Endothelial cell of umbilical vein (primary cell): ENCODE measurements at regions not wholly inside any gene's neighbourhood (a gene's known extent, or its start where the extent isn't known, plus 50 kb on each side); places are given as distances from the start of the nearest gene placed in this dataset.

Experiments
- BruUV-seq: library from RNA; stranded (reverse); fragments of 400-500 nt; replicated peaks from 2 replicates; lab custom pipeline; 2021; lab: Mats Ljungman, UMichigan
- CTCF ChIA-PET: fragments of 300-600, 350-600 bp; sonication (Branson Sonifier 250); formaldehyde crosslinking; loops from one replicate; lab custom pipeline; 2021; ENCODE audit warnings: antibody characterized with exemption, inconsistent platforms; lab: Charles Lee
- POLR2A ChIA-PET: fragments of 300-600, 350-600 bp; sonication (Branson Sonifier 250); formaldehyde crosslinking; loops from one replicate; lab custom pipeline; 2021; ENCODE audit warnings: antibody characterized with exemption, inconsistent platforms; lab: Charles Lee
- DNase-seq: peaks from one replicate; pipeline ENCODE4 v3.0.0-alpha.2; 2011; ENCODE audit warnings: low read depth, low spot score
- FAIRE-seq: peaks from 2 replicates; lab custom pipeline; 2011; peaks lifted over from hg19 to GRCh38; lab: Jason Lieb, UNC
- H2AFZ ChIP-seq: 2 replicates; pipeline ENCODE4 v1.6.0; 2012; ENCODE audit warnings: low read depth, low read length, control low read depth, inconsistent platforms
- H3K27ac ChIP-seq: 2 replicates; pipeline ENCODE4 v1.5.1; 2011; ENCODE audit warnings: low read depth, mild to moderate bottlenecking, control low read depth, low read length, moderate library complexity; ENCODE audit not compliant: insufficient read depth
- H3K27me3 ChIP-seq, 2 experiments: 2 replicates each; pipeline versions ENCODE4 v1.6.0 to v1.6.1; 2011; ENCODE audit warnings: low read length in 2 of 2, mixed read lengths in 1 of 2; ENCODE audit not compliant: control insufficient read depth in 2 of 2, insufficient read depth in 2 of 2
- H3K36me3 ChIP-seq, 2 experiments: 2 replicates in 1 of 2; 3 replicates in 1 of 2; pipeline ENCODE4 v1.5.1; 2011; ENCODE audit warnings: low read length in 2 of 2, mild to moderate bottlenecking in 1 of 2, moderate library complexity in 1 of 2; ENCODE audit not compliant: control insufficient read depth in 2 of 2, insufficient read depth in 2 of 2; ENCODE audit errors: extremely low read depth in 1 of 2
- H3K4me1 ChIP-seq: 3 replicates; pipeline ENCODE4 v1.5.1; 2011; ENCODE audit warnings: mild to moderate bottlenecking, low read length; ENCODE audit not compliant: control insufficient read depth, insufficient read depth; ENCODE audit errors: extremely low read depth
- H3K4me2 ChIP-seq: 2 replicates; pipeline ENCODE4 v1.6.1; 2011; ENCODE audit warnings: low read length, control low read depth, mixed read lengths; ENCODE audit not compliant: insufficient read depth
- H3K4me3 ChIP-seq, 3 experiments: fragments of 200-600 bp in 1 of 3; sonication (generic), shearing (Covaris generic) in 1 of 3; replicated peaks in 1 of 3; 2 replicates each; pipeline ENCODE4 v1.5.1; 2011 to 2016; ENCODE audit warnings: control low read depth in 3 of 3, low read length in 3 of 3, mild to moderate bottlenecking in 2 of 3, inconsistent platforms in 1 of 3, low read depth in 1 of 3, moderate library complexity in 1 of 3; ENCODE audit not compliant: insufficient read depth in 1 of 3
- H3K79me2 ChIP-seq: 2 replicates; pipeline ENCODE4 v1.6.0; 2012; ENCODE audit warnings: low read length, inconsistent platforms; ENCODE audit not compliant: control insufficient read depth, insufficient read depth
- H3K9ac ChIP-seq: replicated peaks from 2 replicates; pipeline ENCODE3; 2011; ENCODE audit warnings: low read length, control low read depth; ENCODE audit not compliant: insufficient read depth; ENCODE audit errors: extremely low read depth
- H3K9me1 ChIP-seq: replicated peaks from 3 replicates; pipeline ENCODE4 v1.6.0; 2011; ENCODE audit warnings: mild to moderate bottlenecking, low read length; ENCODE audit not compliant: control insufficient read depth, insufficient read depth; ENCODE audit errors: extremely low read depth
- H3K9me3 ChIP-seq: replicated peaks from 2 replicates; pipeline ENCODE4 v1.5.1; 2012; ENCODE audit warnings: low read length, inconsistent platforms; ENCODE audit not compliant: control insufficient read depth, insufficient read depth
- H4K20me1 ChIP-seq: replicated peaks from 2 replicates; pipeline ENCODE3; 2011; ENCODE audit warnings: mild to moderate bottlenecking, low read length; ENCODE audit not compliant: control insufficient read depth, insufficient read depth; ENCODE audit errors: extremely low read depth
- CTCF ChIP-seq, 2 donors: IDR thresholded peaks; 1 replicate in 1 of 2; 2 replicates in 1 of 2; pipeline ENCODE4 v1.5.1; 2011; ENCODE audit warnings: low read length in 2 of 2, mild to moderate bottlenecking in 2 of 2, moderate library complexity in 2 of 2, control low read depth in 1 of 2, inconsistent platforms in 1 of 2, low read depth in 1 of 2; ENCODE audit not compliant: insufficient read depth in 1 of 2; ENCODE audit errors: extremely low read depth in 1 of 2
- GATA2 ChIP-seq: IDR thresholded peaks from 2 replicates; pipeline ENCODE4 v1.7.0; 2011; ENCODE audit warnings: low read depth, mild to moderate bottlenecking, moderate library complexity, mixed read lengths, low read length; ENCODE audit not compliant: insufficient read length, insufficient read depth
- JUN ChIP-seq: IDR thresholded peaks from 2 replicates; pipeline ENCODE4 v1.6.1; 2011; ENCODE audit warnings: borderline replicate concordance, low read depth; ENCODE audit not compliant: insufficient read length, insufficient read depth
- MAX ChIP-seq: IDR thresholded peaks from 2 replicates; pipeline ENCODE4 v1.6.1; 2011; ENCODE audit not compliant: insufficient read depth, insufficient read length
- MYC ChIP-seq: IDR thresholded peaks from one replicate; pipeline ENCODE4 v1.6.1; 2011; ENCODE audit warnings: mild to moderate bottlenecking, low read depth, low read length
- dilution Hi-C: fragments of 300-500 bp; cut with MboI; formaldehyde crosslinking; loops from one replicate; pipeline ENCODE4 v1.15.0; 2019; ENCODE audit warnings: low sequenced_read_pairs; ENCODE audit not compliant: extremely low pct_ligation_motif_present
- intact Hi-C: fragments of 100-400 bp; cut with micrococcal nuclease; formaldehyde crosslinking; loops from one replicate; pipeline ENCODE4 v1.10.0; 2022

- Histone ChIP-seq H3K9ac (no peak overlapping the region), H3K4me2 (no peak overlapping the region), H4K20me1 (no peaks in the 10 kb centered on the region), H3K9me3 (peaks cover 2% of the 10 kb centered on the region), H3K4me3 (no peak overlapping the region), H3K36me3 (no peaks in the 10 kb centered on the region), H3K79me2 (no peaks in the 10 kb centered on the region), H3K27ac (no peak overlapping the region), H3K27me3 (no peaks in the 10 kb centered on the region), H3K4me1 (no peaks in the 10 kb centered on the region), H2AFZ (no peak overlapping the region), H3K9me1 (no peaks in the 10 kb centered on the region)
- dilution Hi-C loops (no loop called here), intact Hi-C loops (no loop called here)
- ChIA-PET CTCF (no interaction called here), POLR2A (no interaction called here)
- BruUV-seq, result no TSS peak
- FAIRE-seq (no peak), DNase-seq (no peak)
- no peak for TF ChIP-seq CTCF (IDR thresholded peaks at IDR 0.05; ENCODE audit: extremely low read depth in 1 of 2, insufficient read depth in 1 of 2, low read depth in 1 of 2, low read length in 2 of 2)
- TF ChIP-seq GATA2, result no peak
- TF ChIP-seq JUN, result no peak
- TF ChIP-seq MAX, result no peak
- no peak for TF ChIP-seq MYC
Observed at GRCh38 chr1:5578690-5579089, 413.5 kb downstream of the NPHP4 start.
